GM23338 (cell line): ENCODE measurements at regions not wholly inside any gene's neighbourhood (a gene's known extent, or its start where the extent isn't known, plus 50 kb on each side); places are given as distances from the start of the nearest gene placed in this dataset.

Experiments
- ATAC-seq: fragments of 200-7000 bp; cut with Tn5 transposase; 3 replicates; pipeline ENCODE4 v1.9.1; 2020
- DNase-seq: peaks from one replicate; pipeline ENCODE4 v3.0.0-alpha.2; 2015; ENCODE audit warnings: low spot score
- H2AFZ ChIP-seq: fragments of 200-600 bp; sonication (generic); 2 replicates; pipeline ENCODE4 v1.8.0; 2016; ENCODE audit warnings: antibody characterized with exemption, mild to moderate bottlenecking, moderate library complexity
- H3F3A ChIP-seq: fragments of 200-600 bp; sonication (generic); replicated peaks from 2 replicates; pipeline ENCODE4 v1.8.0; 2017; ENCODE audit warnings: antibody characterized with exemption, mixed run types, low read depth
- H3K27ac ChIP-seq: fragments of 200-600 bp; sonication (generic); 2 replicates; pipeline ENCODE4 v1.6.1; 2016; ENCODE audit warnings: low read depth
- H3K27me3 ChIP-seq: fragments of 200-600 bp; sonication (generic); 2 replicates; pipeline ENCODE4 v1.8.0; 2016; ENCODE audit warnings: mild to moderate bottlenecking, mixed run types, moderate library complexity; ENCODE audit not compliant: insufficient read depth
- H3K36me3 ChIP-seq: fragments of 200-600 bp; sonication (generic); 2 replicates; pipeline ENCODE4 v1.8.0; 2016; ENCODE audit warnings: mild to moderate bottlenecking; ENCODE audit not compliant: insufficient read depth
- H3K4me1 ChIP-seq: fragments of 200-600 bp; sonication (generic); 2 replicates; pipeline ENCODE4 v1.8.0; 2016; ENCODE audit warnings: mild to moderate bottlenecking, moderate library complexity; ENCODE audit not compliant: insufficient read depth
- H3K4me2 ChIP-seq: fragments of 200-600 bp; sonication (generic); 2 replicates; pipeline ENCODE4 v1.7.1; 2017; ENCODE audit warnings: mixed run types
- H3K4me3 ChIP-seq: fragments of 200-600 bp; sonication (generic); 2 replicates; pipeline ENCODE4 v1.6.1; 2016; ENCODE audit warnings: mixed run types
- H3K79me2 ChIP-seq: fragments of 200-600 bp; sonication (generic); replicated peaks from 2 replicates; pipeline ENCODE4 v1.8.0; 2017; ENCODE audit warnings: mild to moderate bottlenecking; ENCODE audit not compliant: insufficient read depth
- H3K9me2 ChIP-seq: fragments of 200-600 bp; sonication (generic); 2 replicates; pipeline ENCODE4 v1.8.0; 2017; ENCODE audit not compliant: insufficient read depth
- H4K20me1 ChIP-seq: fragments of 200-600 bp; sonication (generic); replicated peaks from 2 replicates; pipeline ENCODE4 v1.8.0; 2017; ENCODE audit warnings: mild to moderate bottlenecking; ENCODE audit not compliant: insufficient read depth
- H3K27ac Mint-ChIP-seq: 2 replicates; pipeline ENCODE4 v1.8.0; 2020; ENCODE audit warnings: inconsistent platforms, mild to moderate bottlenecking, moderate library complexity, mixed read lengths
- H3K27me3 Mint-ChIP-seq: 3 replicates; pipeline ENCODE4 v1.8.0; 2022; ENCODE audit warnings: low read depth, mild to moderate bottlenecking, moderate library complexity, mixed read lengths, inconsistent platforms; ENCODE audit not compliant: insufficient read depth, poor library complexity
- H3K36me3 Mint-ChIP-seq: 3 replicates; pipeline ENCODE4 v1.8.0; 2021; ENCODE audit warnings: low read depth, mild to moderate bottlenecking, inconsistent platforms, moderate library complexity, mixed read lengths
- H3K4me1 Mint-ChIP-seq: 3 replicates; pipeline ENCODE4 v1.8.0; 2020; ENCODE audit warnings: mild to moderate bottlenecking, inconsistent platforms, mixed read lengths
- H3K4me3 Mint-ChIP-seq: 3 replicates; pipeline ENCODE4 v1.8.0; 2021; ENCODE audit warnings: moderate library complexity, mild to moderate bottlenecking, inconsistent platforms, mixed read lengths
- H3K9me3 Mint-ChIP-seq: 3 replicates; pipeline ENCODE4 v1.8.0; 2020; ENCODE audit warnings: moderate library complexity, mild to moderate bottlenecking, inconsistent platforms, mixed read lengths
- CREB1 ChIP-seq: fragments of 250-450 bp; sonication (Bioruptor Pico); IDR thresholded peaks from 2 replicates; pipeline ENCODE4 v1.5.0; 2020; ENCODE audit warnings: low read depth, mild to moderate bottlenecking, moderate library complexity
- ETS1 ChIP-seq: IDR thresholded peaks from 2 replicates; pipeline ENCODE4 v1.6.1; 2016; ENCODE audit warnings: antibody characterized with exemption
- EZH2 ChIP-seq: fragments of 200-600 bp; sonication (generic); IDR thresholded peaks from one replicate; pipeline ENCODE4 v1.8.0; 2017; ENCODE audit warnings: antibody characterized with exemption, mild to moderate bottlenecking, low read depth; ENCODE audit not compliant: unreplicated experiment
- NANOG ChIP-seq: IDR thresholded peaks from 2 replicates; pipeline ENCODE4 v1.6.1; 2016; ENCODE audit warnings: antibody characterized with exemption, borderline replicate concordance
- POLR2AphosphoS5 ChIP-seq: IDR thresholded peaks from 2 replicates; pipeline ENCODE4 v1.6.1; 2016; ENCODE audit warnings: antibody characterized with exemption, low read depth
- STAT1 ChIP-seq: IDR thresholded peaks from one replicate; pipeline ENCODE4 v1.6.1; 2016; ENCODE audit warnings: antibody characterized with exemption; ENCODE audit not compliant: unreplicated experiment
- ZNF331 ChIP-seq: fragments of 250-450 bp; sonication (Bioruptor Pico); IDR thresholded peaks from 2 replicates; pipeline ENCODE4 v1.5.0; 2020; ENCODE audit warnings: low read depth, mild to moderate bottlenecking, moderate library complexity
- TF ChIP-seq, protein P1 (sequence below): fragments of 250-450 bp; sonication (Bioruptor Pico); IDR thresholded peaks from 2 replicates; pipeline ENCODE4 v1.5.0; 2020; ENCODE audit warnings: mild to moderate bottlenecking, moderate library complexity
- TF ChIP-seq, protein P2 (sequence below): IDR thresholded peaks from one replicate; pipeline ENCODE4 v1.6.1; 2018; ENCODE audit warnings: antibody characterized with exemption; ENCODE audit not compliant: unreplicated experiment
- TF ChIP-seq, protein P3 (sequence below), 2 experiments: fragments of 200-600 bp in 1 of 2; sonication (generic) in 1 of 2; conservative IDR thresholded peaks; 2 replicates each; pipeline versions ENCODE4 v1.5.1 to v1.6.1; 2016 to 2017; ENCODE audit warnings: antibody characterized with exemption in 2 of 2, low read depth in 2 of 2, mild to moderate bottlenecking in 2 of 2, moderate library complexity in 1 of 2

- TF ChIP-seq, protein P1, sequence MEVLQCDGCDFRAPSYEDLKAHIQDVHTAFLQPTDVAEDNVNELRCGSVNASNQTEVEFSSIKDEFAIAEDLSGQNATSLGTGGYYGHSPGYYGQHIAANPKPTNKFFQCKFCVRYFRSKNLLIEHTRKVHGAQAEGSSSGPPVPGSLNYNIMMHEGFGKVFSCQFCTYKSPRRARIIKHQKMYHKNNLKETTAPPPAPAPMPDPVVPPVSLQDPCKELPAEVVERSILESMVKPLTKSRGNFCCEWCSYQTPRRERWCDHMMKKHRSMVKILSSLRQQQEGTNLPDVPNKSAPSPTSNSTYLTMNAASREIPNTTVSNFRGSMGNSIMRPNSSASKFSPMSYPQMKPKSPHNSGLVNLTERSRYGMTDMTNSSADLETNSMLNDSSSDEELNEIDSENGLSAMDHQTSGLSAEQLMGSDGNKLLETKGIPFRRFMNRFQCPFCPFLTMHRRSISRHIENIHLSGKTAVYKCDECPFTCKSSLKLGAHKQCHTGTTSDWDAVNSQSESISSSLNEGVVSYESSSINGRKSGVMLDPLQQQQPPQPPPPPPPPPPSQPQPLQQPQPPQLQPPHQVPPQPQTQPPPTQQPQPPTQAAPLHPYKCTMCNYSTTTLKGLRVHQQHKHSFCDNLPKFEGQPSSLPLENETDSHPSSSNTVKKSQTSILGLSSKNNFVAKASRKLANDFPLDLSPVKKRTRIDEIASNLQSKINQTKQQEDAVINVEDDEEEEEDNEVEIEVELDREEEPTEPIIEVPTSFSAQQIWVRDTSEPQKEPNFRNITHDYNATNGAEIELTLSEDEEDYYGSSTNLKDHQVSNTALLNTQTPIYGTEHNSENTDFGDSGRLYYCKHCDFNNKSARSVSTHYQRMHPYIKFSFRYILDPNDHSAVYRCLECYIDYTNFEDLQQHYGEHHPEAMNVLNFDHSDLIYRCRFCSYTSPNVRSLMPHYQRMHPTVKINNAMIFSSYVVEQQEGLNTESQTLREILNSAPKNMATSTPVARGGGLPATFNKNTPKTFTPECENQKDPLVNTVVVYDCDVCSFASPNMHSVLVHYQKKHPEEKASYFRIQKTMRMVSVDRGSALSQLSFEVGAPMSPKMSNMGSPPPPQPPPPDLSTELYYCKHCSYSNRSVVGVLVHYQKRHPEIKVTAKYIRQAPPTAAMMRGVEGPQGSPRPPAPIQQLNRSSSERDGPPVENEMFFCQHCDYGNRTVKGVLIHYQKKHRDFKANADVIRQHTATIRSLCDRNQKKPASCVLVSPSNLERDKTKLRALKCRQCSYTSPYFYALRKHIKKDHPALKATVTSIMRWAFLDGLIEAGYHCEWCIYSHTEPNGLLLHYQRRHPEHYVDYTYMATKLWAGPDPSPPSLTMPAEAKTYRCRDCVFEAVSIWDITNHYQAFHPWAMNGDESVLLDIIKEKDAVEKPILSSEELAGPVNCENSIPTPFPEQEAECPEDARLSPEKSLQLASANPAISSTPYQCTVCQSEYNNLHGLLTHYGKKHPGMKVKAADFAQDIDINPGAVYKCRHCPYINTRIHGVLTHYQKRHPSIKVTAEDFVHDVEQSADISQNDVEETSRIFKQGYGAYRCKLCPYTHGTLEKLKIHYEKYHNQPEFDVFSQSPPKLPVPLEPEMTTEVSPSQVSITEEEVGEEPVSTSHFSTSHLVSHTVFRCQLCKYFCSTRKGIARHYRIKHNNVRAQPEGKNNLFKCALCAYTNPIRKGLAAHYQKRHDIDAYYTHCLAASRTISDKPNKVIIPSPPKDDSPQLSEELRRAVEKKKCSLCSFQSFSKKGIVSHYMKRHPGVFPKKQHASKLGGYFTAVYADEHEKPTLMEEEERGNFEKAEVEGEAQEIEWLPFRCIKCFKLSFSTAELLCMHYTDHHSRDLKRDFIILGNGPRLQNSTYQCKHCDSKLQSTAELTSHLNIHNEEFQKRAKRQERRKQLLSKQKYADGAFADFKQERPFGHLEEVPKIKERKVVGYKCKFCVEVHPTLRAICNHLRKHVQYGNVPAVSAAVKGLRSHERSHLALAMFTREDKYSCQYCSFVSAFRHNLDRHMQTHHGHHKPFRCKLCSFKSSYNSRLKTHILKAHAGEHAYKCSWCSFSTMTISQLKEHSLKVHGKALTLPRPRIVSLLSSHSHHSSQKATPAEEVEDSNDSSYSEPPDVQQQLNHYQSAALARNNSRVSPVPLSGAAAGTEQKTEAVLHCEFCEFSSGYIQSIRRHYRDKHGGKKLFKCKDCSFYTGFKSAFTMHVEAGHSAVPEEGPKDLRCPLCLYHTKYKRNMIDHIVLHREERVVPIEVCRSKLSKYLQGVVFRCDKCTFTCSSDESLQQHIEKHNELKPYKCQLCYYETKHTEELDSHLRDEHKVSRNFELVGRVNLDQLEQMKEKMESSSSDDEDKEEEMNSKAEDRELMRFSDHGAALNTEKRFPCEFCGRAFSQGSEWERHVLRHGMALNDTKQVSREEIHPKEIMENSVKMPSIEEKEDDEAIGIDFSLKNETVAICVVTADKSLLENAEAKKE: no peak
- TF ChIP-seq EZH2 (no peak), CREB1 (CRISPR knock-in tag) (no peak)
These were observed 102.3 kb downstream of the KLF6 start (continued) for GRCh38 chr10:3682745-3683144.

DNA sequence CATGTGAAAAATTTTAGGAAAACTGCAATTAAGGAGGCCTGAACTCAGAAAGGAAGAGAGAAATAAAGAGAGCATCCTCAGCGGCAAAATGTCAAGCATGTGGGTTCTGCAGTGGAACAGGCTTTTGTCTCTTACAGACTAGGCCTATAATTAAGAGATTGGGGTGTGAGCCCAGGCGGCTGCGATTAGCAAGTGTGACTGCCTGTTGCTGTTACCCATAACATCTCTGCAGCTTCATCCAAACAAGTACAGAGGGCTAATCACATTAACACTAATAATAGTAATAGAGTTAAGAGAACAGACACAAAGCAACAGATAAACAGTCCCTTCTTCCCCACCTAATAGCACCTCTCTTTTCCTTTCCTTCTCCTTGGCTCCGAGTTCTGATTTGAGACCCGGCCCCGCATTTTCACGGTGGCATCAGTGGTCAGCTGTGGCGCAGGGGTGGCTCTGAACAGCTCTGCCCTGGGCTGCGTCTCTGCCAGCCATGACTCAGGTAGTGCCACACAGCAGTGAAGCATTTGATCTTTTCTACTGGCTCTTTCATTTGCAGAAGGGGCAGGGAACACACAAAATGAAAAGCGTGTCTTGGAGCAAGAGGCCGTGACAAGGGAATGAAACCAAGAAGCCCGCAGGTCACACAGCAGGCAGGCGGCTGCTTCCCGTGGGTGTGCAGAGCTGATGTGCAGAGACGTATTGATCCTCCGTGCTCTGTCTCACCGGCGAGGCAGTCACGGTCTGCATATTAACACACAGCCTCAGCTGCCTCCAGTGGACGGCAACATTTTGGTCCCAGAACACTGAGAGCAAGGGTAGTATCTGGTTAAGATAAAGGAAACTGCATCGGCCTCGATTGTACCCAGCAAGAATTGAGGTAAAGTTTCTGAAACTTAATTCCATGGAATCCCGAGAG, 103.1 kb downstream of the KLF6 start:
- Mint-ChIP-seq H3K9me3 (no peaks in the 10 kb centered on the region), H3K4me1 (no peaks in the 10 kb centered on the region), H3K27ac (no peak overlapping the region), H3K4me3 (no peak overlapping the region), H3K36me3 (no peaks in the 10 kb centered on the region), H3K27me3 (peaks cover 6% of the 10 kb centered on the region)
- no peak for DNase-seq
- no peak overlapping the region for H3K27ac ChIP-seq
- H3K27me3 ChIP-seq: no peaks in the 10 kb centered on the region
- no peaks in the 10 kb centered on the region for H4K20me1 ChIP-seq
- no peak overlapping the region for H3K4me2 ChIP-seq
- no peaks in the 10 kb centered on the region; the same call in 1 of the 2 replicates for H3K9me2 ChIP-seq
- H3F3A ChIP-seq: no peaks in the 10 kb centered on the region
- no peaks in the 10 kb centered on the region for H3K4me1 ChIP-seq
- H3K4me3 ChIP-seq: no peak overlapping the region
- TF ChIP-seq EZH2 (no peak), ETS1 (no peak), NANOG (no peak), STAT1 (no peak), POLR2AphosphoS5 (no peak), ZNF331 (CRISPR knock-in tag) (no peak)
- TF ChIP-seq, protein P2, sequence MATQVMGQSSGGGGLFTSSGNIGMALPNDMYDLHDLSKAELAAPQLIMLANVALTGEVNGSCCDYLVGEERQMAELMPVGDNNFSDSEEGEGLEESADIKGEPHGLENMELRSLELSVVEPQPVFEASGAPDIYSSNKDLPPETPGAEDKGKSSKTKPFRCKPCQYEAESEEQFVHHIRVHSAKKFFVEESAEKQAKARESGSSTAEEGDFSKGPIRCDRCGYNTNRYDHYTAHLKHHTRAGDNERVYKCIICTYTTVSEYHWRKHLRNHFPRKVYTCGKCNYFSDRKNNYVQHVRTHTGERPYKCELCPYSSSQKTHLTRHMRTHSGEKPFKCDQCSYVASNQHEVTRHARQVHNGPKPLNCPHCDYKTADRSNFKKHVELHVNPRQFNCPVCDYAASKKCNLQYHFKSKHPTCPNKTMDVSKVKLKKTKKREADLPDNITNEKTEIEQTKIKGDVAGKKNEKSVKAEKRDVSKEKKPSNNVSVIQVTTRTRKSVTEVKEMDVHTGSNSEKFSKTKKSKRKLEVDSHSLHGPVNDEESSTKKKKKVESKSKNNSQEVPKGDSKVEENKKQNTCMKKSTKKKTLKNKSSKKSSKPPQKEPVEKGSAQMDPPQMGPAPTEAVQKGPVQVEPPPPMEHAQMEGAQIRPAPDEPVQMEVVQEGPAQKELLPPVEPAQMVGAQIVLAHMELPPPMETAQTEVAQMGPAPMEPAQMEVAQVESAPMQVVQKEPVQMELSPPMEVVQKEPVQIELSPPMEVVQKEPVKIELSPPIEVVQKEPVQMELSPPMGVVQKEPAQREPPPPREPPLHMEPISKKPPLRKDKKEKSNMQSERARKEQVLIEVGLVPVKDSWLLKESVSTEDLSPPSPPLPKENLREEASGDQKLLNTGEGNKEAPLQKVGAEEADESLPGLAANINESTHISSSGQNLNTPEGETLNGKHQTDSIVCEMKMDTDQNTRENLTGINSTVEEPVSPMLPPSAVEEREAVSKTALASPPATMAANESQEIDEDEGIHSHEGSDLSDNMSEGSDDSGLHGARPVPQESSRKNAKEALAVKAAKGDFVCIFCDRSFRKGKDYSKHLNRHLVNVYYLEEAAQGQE: no peak
- TF ChIP-seq, protein P3, sequence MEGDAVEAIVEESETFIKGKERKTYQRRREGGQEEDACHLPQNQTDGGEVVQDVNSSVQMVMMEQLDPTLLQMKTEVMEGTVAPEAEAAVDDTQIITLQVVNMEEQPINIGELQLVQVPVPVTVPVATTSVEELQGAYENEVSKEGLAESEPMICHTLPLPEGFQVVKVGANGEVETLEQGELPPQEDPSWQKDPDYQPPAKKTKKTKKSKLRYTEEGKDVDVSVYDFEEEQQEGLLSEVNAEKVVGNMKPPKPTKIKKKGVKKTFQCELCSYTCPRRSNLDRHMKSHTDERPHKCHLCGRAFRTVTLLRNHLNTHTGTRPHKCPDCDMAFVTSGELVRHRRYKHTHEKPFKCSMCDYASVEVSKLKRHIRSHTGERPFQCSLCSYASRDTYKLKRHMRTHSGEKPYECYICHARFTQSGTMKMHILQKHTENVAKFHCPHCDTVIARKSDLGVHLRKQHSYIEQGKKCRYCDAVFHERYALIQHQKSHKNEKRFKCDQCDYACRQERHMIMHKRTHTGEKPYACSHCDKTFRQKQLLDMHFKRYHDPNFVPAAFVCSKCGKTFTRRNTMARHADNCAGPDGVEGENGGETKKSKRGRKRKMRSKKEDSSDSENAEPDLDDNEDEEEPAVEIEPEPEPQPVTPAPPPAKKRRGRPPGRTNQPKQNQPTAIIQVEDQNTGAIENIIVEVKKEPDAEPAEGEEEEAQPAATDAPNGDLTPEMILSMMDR (conservative IDR thresholded peaks at IDR 0.05; ENCODE audit: low read depth in 2 of 2): no peak
- no peak for ATAC-seq
- no peaks in the 10 kb centered on the region for H3K36me3 ChIP-seq
- H2AFZ ChIP-seq: 0 out of 2 replicates have a peak overlapping the region, but pooled peaks have one; percentile 18
- H3K79me2 ChIP-seq: no peaks in the 10 kb centered on the region
